ENCODE measurements at regions not wholly inside any gene's neighbourhood (a gene's known extent, or its start where the extent isn't known, plus 50 kb on each side); places are given as distances from the start of the nearest gene placed in this dataset.

DNA sequence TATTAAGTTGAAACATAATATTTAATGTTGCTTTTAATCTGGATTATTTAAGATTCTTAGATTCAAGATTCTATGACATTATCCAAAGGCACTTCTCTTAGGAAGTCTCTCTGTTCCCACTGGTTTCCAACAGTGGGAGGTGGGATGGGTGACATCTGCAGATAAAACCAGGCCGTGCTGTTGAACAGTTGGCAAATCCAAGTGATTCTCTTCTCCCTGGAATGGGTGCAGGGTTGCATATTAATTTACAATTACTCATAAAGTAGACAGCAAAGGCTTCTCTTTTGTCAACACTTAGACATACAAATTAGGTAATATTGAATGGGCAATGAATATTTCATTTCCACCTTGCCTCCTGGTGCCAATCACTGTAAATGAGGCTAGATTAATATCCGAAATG lies 233.7 kb upstream of the IL12B start:
- DNase-seq (ENCODE audit: low read depth): no peak
- H3K4me3 ChIP-seq (ENCODE audit: low read depth, low read length): no peak overlapping the region
- TF ChIP-seq, protein P1, sequence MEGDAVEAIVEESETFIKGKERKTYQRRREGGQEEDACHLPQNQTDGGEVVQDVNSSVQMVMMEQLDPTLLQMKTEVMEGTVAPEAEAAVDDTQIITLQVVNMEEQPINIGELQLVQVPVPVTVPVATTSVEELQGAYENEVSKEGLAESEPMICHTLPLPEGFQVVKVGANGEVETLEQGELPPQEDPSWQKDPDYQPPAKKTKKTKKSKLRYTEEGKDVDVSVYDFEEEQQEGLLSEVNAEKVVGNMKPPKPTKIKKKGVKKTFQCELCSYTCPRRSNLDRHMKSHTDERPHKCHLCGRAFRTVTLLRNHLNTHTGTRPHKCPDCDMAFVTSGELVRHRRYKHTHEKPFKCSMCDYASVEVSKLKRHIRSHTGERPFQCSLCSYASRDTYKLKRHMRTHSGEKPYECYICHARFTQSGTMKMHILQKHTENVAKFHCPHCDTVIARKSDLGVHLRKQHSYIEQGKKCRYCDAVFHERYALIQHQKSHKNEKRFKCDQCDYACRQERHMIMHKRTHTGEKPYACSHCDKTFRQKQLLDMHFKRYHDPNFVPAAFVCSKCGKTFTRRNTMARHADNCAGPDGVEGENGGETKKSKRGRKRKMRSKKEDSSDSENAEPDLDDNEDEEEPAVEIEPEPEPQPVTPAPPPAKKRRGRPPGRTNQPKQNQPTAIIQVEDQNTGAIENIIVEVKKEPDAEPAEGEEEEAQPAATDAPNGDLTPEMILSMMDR (IDR thresholded peaks at IDR 0.05; ENCODE audit: low read depth, low read length, missing control alignments): no peak

DNA sequence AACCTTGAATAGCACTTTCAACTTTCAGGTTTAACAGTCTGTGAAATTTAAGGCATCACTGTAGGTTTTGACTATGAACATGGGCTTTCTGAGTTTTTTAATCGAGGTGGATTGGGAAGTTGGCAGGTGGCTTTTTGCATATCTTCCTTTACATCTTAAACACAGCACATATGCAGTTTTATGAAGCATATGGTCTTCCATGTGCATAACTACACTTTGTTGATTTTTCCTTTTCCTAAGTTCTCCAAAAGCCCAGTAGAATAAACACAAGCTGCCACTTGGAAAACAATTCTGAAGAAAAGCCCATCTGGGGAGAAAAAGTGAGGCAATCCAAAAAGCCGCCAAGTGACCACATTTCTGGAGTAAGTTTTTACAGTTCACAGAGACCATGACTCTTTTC lies 236.5 kb upstream of the IL12B start:
- no peak for DNase-seq (ENCODE audit: low read depth)
- no peak overlapping the region for H3K4me3 ChIP-seq (ENCODE audit: low read depth, low read length)
- TF ChIP-seq, protein P1 (IDR thresholded peaks at IDR 0.05; ENCODE audit: low read depth, low read length, missing control alignments): no peak

- no peak for DNase-seq (ENCODE audit: low read depth)
- H3K4me3 ChIP-seq (ENCODE audit: low read depth, low read length): no peak overlapping the region
- TF ChIP-seq, protein P1 (IDR thresholded peaks at IDR 0.05; ENCODE audit: low read depth, low read length, missing control alignments): no peak
Measured at GRCh38 chr5:159567461-159567860, 237.2 kb upstream of the IL12B start.

GRCh38 chr5:159571501-159572244 lies 241.4 kb upstream of the IL12B start:
- DNase-seq (ENCODE audit: low read depth): no peak
- TF ChIP-seq, protein P1 (IDR thresholded peaks at IDR 0.05; ENCODE audit: low read depth, low read length, missing control alignments): no peak
- H3K4me3 ChIP-seq (ENCODE audit: low read depth, low read length): no peak overlapping the region

- TF ChIP-seq, protein P1 (IDR thresholded peaks at IDR 0.05; ENCODE audit: low read depth, low read length, missing control alignments): no peak
- no peak for DNase-seq (ENCODE audit: low read depth)
- H3K4me3 ChIP-seq (ENCODE audit: low read depth, low read length): no peak overlapping the region
Measured at GRCh38 chr5:159576902-159577301, 246.6 kb upstream of the IL12B start.

GRCh38 chr5:159581502-159582249 lies 251.4 kb upstream of the IL12B start:
- no peak for DNase-seq (ENCODE audit: low read depth)
- no peak overlapping the region for H3K4me3 ChIP-seq (ENCODE audit: low read depth, low read length)

More at GRCh38 chr5:159581502-159582249, 251.4 kb upstream of the IL12B start:
- TF ChIP-seq, protein P1 (IDR thresholded peaks at IDR 0.05; ENCODE audit: low read depth, low read length, missing control alignments): no peak

All from GM12864 (cell line).